ENCODE measurements at regions not wholly inside any gene's neighbourhood (a gene's known extent, or its start where the extent isn't known, plus 50 kb on each side); places are given as distances from the start of the nearest gene placed in this dataset.
A peak's percentile ranks its signal among the peaks of the same experiment; 100 is the strongest.

GRCh38 chr2:79370976-79371538 lies 141.8 kb upstream of the CTNNA2 start:
- H3K4me3 ChIP-seq (ENCODE audit: low read depth, low read length), result no peak overlapping the region
- DNase-seq, result peak; percentile 60
- no peaks in the 10 kb centered on the region for H3K36me3 ChIP-seq
- no peaks in the 10 kb centered on the region for H3K9me3 ChIP-seq
- TF ChIP-seq CTCF (IDR thresholded peaks at IDR 0.05; ENCODE audit: low read depth, low read length), result no peak
- no peaks in the 10 kb centered on the region for H3K27me3 ChIP-seq
- peaks cover 14% of the 10 kb centered on the region for H3K4me1 ChIP-seq

- no peaks in the 10 kb centered on the region for H3K9me3 ChIP-seq
- H3K4me3 ChIP-seq (ENCODE audit: low read depth, low read length), result no peak overlapping the region
- peaks cover 14% of the 10 kb centered on the region for H3K4me1 ChIP-seq
- no peaks in the 10 kb centered on the region for H3K27me3 ChIP-seq
- no peaks in the 10 kb centered on the region for H3K36me3 ChIP-seq
- peak; percentile 53 for TF ChIP-seq CTCF (IDR thresholded peaks at IDR 0.05; ENCODE audit: low read depth, low read length)
- peak; percentile 64 for DNase-seq
Observed at GRCh38 chr2:79369127-79369526, 143.7 kb upstream of the CTNNA2 start.

- Histone ChIP-seq H3K36me3 (no peaks in the 10 kb centered on the region), H3K9me3 (no peaks in the 10 kb centered on the region), H3K4me3 (ENCODE audit: low read depth, low read length) (no peak overlapping the region), H3K4me1 (peaks cover 14% of the 10 kb centered on the region), H3K27me3 (no peaks in the 10 kb centered on the region)
- DNase-seq, result no peak
- TF ChIP-seq CTCF (IDR thresholded peaks at IDR 0.05; ENCODE audit: low read depth, low read length), result no peak
Observed at GRCh38 chr2:79368116-79368630, 144.7 kb upstream of the CTNNA2 start.

GRCh38 chr2:79359419-79359818 lies 153.4 kb upstream of the CTNNA2 start:
- no peak for TF ChIP-seq CTCF (IDR thresholded peaks at IDR 0.05; ENCODE audit: low read depth, low read length)
- no peak for DNase-seq
- Histone ChIP-seq H3K4me1 (no peaks in the 10 kb centered on the region), H3K4me3 (ENCODE audit: low read depth, low read length) (no peak overlapping the region), H3K9me3 (no peaks in the 10 kb centered on the region), H3K27me3 (no peaks in the 10 kb centered on the region), H3K36me3 (no peaks in the 10 kb centered on the region)

- no peak overlapping the region for H3K4me3 ChIP-seq (ENCODE audit: low read depth, low read length)
- no peak for TF ChIP-seq CTCF (IDR thresholded peaks at IDR 0.05; ENCODE audit: low read depth, low read length)
- H3K9me3 ChIP-seq, result no peaks in the 10 kb centered on the region
- H3K4me1 ChIP-seq, result no peaks in the 10 kb centered on the region
- no peaks in the 10 kb centered on the region for H3K36me3 ChIP-seq
- H3K27me3 ChIP-seq, result no peaks in the 10 kb centered on the region
- no peak for DNase-seq
Observed at GRCh38 chr2:79355569-79355968, 157.3 kb upstream of the CTNNA2 start.

- DNase-seq, result no peak
Observed at GRCh38 chr2:79327460-79327859, 167.9 kb upstream of the REG3A start.

More at GRCh38 chr2:79327460-79327859, 167.9 kb upstream of the REG3A start:
- Histone ChIP-seq H3K27me3 (no peaks in the 10 kb centered on the region), H3K9me3 (no peaks in the 10 kb centered on the region), H3K4me1 (no peaks in the 10 kb centered on the region), H3K36me3 (no peaks in the 10 kb centered on the region), H3K4me3 (ENCODE audit: low read depth, low read length) (no peak overlapping the region)
- TF ChIP-seq CTCF (IDR thresholded peaks at IDR 0.05; ENCODE audit: low read depth, low read length), result peak; percentile 43
